HG03196 (cell line): ENCODE measurements at regions not wholly inside any gene's neighbourhood (a gene's known extent, or its start where the extent isn't known, plus 50 kb on each side); places are given as distances from the start of the nearest gene placed in this dataset.
"Not testable (repeated sequence)": the region's sequence is repeated elsewhere in the genome, so short reads cannot be mapped to it uniquely, and the experiment has no call there.

ENCODE experiments used
- ATAC-seq: cut with Tn5 transposase; IDR thresholded peaks from one replicate; pipeline ENCODE4 v1.9.1; 2021; ENCODE audit not compliant: unreplicated experiment

DNA sequence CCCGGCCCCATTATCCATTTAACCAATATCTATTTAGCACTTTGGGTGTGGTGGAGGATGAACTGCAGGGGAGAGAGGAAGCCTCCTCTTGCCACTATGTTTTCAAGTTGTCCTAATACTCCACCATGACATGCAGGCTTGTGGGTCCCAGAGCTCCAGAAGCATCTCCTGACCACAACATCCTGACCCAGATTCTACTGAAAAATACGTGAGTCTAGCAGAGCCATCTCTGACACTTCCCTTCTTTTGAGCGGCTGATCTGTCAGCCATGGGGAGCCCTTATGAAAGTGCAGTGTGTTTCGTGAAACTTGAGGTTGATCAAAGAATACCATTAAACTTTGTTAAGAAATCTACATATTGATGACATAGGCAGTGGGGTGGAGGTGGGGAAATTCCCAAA lies 126.6 kb downstream of the UNC93B1 start:
- not testable (repeated sequence) for ATAC-seq

DNA sequence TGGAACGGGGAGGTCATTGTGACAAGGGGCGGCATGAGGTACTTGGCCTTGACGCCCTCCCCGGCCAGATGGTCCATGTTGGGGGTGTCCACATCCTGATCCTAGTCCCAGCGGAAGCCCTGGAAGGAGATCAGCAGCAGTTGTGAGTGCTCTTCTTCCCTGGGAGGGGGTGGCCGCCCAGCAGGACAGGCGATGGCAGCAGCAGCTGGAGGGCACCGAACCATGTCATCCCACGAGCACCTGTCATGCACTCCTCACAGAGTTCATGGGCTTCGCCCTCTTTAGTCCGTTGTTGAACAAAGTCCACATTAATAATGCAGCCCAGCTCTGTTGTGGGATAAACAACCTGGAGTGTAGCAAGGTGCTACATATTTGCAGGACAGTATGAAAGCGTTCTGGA lies 130.7 kb downstream of the UNC93B1 start:
- not testable (repeated sequence) for ATAC-seq

DNA sequence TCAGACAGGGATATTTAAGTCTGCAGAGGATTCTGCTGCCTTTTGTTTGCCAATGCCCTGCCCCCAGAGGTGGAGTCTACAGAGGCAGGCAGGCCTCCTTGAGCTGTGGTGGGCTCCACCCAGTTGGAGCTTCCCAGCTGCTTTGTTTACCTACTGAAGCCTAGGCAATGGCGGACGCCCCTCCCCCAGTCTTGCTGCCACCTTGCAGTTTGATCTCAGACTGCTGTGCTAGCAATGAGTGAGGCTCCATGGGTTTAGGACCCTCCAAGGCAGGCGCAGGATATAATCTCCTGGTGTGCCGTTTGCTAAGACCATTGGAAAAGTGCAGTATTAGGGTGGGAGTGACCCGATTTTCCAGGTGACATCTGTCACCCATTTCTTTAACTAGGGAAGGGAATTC lies 132.7 kb downstream of the UNC93B1 start:
- ATAC-seq: not testable (repeated sequence)

DNA sequence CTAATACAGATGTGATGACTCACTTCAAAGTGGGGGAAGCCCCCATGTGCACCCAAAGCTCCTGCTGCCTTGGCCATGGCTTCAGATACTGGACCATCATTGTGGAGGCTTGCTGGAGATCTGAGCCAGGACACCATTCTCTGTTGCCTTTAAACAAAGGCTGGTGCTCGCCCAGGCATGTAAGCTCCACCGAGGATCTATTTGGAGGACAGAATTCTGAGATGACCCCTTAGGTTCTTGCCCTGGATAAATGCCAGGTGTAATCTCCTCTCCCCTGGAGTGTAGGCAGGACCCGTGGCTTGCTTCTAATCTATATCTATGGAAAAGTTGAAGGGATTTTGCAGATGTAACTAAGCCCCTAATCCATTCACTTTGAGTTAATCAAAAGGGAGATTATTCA lies 141.0 kb downstream of the UNC93B1 start:
- not testable (repeated sequence) for ATAC-seq

DNA sequence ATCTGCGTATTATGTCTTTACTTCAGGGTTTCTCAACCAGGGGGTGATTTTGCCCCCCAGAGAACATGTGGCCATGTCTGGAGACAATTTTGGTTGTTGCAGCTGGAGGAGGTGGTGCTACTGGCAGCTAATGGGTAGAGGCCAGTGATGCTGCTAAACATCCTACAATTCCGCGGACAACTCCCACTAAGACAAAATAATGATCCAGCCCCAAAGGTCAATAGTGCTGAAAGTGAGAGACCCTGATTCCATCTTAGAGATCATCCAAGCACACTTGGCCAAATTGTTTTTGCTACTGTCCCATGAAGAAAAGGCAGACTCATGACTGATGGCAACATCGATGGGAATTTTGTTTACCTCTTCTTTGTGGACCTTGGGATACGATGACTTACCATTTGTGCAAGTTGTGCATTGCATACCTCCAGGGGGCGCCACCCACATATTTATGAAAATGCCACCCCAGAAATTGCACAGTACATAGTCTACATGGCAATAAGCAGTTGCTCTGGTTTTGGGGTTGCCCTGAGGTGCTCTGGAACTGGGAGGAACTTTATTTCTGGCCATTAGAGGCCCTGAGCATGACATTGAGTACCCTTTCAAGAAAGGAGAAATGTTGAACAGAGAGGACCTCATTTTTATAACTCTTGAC lies 144.3 kb downstream of the UNC93B1 start:
- ATAC-seq: not testable (repeated sequence)

DNA sequence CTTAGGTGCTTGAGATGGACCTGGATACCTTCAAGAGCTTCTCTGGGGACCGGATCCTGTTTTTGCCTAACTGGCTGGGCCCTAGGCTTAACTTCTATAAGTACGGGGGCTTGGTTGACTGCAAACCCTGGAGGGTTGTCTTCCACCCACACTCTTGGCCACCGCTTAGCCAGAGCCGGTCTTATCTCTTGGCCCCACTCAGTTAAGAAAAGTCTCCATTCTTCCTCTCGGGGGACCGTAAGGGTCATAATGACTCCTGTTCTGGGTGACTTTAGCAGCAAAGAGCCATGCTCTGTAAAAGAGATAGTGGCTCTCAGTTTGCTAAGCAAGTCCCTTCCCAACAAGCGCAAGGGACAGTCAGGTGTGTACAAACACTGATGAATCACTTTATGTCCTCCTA lies 153.2 kb downstream of the UNC93B1 start:
- not testable (repeated sequence) for ATAC-seq

DNA sequence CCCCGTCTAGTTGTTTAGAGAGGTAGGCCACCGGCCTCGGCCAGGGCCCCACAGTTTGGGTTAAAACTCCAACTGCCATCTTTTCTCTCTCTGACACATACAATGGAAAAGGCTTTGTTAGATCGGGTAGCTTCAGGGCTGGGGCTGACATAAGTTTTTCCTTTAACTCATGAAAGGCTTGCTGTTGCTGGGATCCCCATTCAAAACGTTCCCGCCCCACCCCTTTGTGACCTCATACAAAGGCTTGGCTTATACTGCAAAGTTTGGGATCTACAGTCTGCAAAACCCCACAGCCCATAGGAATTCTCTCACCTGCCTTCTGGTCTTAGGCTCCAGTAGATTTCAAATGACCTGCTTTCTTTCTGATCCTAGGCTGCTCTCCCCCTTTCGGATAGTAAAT lies 154.1 kb downstream of the UNC93B1 start:
- not testable (repeated sequence) for ATAC-seq

DNA sequence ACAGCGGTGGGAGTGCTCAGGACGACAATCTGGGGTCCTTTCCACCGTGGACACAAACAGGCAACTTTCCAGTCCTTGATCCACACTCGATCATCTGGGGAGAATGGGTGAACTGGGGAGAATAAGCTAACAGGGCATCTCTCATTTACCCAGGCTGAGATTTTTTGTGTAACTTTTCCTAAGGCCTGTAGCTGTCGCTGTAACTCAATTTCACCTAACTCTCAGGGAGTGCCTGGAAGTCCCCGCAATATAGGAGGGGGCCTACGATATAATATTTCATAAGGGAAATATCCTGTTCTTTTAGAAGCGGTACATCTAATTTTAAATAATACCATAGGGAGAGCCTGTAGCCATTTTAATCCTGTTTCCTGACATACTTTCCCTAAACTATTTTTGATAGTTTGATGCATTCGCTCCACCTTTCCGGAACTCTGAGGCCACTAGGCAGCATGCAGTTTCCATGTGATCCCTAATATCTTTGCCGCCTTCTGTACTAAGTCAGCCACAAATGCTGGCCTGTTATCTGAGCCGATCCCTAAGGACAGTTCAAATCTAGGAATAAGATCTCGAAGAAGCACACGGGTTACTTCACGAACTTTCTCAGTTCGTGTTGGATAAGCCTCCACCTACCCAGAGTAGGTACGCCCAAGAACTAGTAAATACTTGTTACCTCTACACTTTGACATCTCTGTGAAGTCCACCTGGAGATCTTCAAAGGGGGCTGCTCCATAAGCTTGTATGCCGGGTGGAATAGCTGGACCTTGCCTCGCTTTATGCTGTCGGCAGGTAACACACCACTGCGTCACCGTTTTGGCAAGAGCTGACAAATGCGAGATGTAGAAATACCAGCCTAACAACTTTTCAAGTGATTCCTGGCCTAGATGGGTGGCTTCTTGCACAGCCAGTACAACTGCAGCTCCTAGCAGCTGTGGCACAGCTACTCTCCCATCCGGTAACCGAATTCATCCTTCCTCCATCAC lies 155.7 kb downstream of the UNC93B1 start:
- ATAC-seq: not testable (repeated sequence)

DNA sequence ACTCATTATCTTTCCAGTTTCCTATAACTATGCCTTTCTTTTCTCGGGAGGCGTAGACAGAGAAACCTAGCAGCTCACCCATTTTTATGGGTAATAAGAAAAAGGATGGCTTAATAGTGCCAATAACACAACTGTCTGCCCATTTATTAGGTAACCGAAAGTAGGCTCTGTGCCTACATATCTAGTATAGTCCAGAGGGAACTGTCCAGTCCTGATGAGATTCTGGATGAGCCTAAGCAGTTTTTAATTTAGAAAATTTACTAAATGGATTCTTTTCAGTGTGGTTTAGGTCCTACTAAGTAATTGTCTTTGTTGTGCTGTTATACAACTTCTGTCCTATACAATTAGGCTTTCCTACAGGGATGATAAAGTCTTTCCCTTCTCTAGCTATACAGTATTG lies 157.6 kb downstream of the UNC93B1 start:
- not testable (repeated sequence) for ATAC-seq

DNA sequence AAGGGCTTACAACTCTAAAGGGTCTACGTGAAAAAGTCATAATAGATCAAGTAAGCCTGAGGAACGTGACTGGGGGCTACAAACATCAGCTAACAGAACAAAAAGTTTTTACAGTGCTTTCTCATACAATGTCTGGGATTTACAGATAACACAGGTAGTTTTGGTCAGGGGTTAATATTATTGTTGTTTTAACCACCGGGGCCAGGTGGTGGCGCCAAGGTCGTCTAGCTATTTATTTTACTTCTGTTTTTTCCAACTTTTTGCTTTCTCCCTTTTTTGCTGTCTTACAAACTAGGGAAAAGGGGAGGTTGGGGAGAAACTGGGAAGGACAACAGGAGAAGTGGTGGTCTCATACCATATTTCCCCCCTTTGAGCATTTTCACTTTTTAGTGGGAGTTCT lies 158.6 kb downstream of the UNC93B1 start:
- not testable (repeated sequence) for ATAC-seq

DNA sequence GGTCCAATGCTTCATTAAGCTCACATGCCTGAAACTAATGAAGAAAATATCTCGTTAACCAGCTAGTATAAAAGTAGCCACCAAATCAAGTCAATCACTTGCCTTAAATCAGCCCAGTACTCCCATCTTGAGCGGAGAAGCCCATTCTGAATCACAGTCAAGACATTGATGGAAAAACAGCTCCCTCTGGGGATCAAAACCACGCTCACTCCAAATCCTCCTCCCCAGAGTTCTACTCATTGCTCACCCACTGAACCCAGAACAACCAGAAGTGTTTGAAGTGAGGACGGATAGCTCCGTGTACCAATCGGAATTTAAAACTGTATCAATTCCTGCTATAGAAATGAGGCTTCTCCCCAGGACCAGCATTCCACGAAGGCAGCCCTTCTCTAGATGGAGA lies 163.3 kb downstream of the UNC93B1 start:
- ATAC-seq: not testable (repeated sequence)

DNA sequence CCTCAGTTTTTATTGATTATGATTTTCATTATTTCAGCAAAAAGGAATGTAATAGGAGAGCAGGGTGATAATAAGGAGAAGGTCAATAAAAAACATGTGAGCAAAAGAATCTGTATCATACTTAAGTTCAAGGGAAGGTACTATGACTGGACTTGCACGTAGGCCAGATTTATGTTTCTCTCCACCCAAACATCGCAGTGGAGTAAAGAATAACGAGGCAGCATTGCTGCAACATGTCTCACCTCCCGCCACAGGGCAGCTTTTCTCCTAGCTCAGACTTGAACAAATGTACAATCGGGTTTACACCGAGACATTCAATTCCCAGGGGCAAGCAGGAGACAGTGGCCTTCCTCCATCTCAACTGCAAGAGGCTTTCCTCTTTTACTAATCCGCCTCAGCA lies 155.7 kb upstream of the ALDH3B2 start:
- not testable (repeated sequence) for ATAC-seq

DNA sequence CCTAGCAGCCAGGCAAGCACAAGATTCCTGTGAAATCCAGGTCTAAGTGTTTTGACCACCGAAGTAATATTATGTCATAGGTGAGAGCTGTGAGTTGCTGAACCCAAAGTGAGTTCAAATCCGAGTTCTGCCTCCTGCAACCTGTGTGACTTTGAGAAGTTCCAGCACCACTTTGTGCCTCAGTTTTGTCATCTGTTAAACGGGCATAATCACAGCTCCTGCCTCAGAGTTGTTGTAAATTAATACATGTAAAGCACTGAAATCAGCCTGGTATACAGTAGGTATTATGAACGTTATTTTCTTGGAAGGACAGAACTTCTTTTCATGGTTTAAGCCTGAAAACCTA lies 152.5 kb upstream of the ALDH3B2 start:
- not testable (repeated sequence) for ATAC-seq

DNA sequence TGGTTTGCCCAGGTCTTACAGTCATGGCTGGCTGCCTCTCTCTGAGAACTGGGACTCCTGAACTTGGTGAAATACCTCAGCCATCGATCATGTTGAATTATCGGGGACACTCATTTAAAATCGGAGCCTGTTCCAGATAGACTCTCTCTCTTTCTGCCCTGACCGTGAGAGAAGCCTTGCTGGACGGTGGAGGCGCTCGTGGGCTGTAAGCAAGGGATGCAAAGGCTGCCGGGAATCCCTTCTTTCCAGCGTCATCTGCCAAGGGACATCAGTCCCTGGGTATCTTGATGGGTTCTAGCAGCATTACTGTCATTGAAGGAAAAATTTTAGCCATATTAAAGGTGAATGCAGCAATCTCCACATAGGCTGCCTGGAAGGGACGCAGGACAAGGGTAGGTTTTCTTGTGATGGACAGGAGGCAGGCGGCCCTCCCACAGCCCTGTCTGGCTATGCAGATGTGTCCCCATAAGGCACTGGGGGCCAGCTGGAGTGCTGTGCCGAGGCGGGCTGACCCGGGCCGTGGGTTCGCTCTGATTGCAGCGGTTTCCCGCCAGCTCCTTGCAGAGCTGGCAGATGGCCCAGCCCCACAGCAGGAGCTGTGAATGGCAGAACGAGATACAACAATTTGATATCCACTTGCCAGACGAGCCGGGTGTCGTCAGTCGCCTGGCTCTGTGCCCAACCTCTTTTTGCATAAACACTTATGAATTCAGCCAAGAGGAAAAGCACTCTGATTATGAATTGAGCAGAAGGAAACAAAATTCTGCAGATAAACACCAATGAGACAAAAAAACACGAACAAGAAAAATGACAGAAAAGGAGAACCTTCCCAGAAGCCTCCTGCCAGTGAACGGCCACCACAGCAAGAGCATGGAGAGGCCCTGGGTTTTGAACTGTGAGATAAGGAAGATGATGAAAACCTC lies 151.9 kb upstream of the ALDH3B2 start:
- ATAC-seq: not testable (repeated sequence)

DNA sequence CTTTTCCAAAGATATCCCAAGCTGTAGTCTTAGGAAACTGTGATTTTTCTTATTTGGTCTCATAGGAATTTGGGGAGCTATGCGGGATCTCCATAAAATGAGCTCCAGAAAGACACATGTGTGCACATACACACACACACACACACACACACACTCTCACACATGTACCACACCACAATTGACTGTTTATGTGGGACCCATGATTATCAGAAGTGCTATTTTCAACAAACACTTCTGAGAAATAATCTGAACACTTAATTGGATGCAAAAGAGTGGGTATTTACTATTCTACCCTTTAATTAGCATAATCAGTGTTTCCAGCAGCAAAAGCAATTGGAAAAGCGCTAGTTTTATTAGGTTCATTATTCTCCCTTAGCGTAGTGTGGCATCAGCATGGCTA lies 150.4 kb upstream of the ALDH3B2 start:
- ATAC-seq: not testable (repeated sequence)

DNA sequence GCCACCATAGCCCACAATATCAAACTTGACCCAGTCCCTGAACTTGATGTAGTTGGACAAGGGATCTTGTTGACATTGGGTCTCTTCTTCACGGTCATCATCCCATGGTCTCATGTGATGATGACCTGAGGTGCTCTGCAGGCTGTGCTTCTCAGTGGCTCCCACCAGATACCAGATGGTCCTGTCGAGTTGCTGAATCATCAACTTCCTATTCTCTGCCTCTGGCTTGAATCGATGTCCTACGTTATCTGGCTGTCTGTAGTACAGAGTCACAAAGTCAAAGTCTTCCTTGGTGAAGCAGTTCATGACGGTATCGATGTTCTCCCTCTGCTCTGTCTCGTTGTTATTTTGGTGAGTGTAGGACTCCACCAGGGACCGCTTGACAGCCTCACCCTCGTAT lies 145.7 kb upstream of the ALDH3B2 start:
- ATAC-seq: no peak

DNA sequence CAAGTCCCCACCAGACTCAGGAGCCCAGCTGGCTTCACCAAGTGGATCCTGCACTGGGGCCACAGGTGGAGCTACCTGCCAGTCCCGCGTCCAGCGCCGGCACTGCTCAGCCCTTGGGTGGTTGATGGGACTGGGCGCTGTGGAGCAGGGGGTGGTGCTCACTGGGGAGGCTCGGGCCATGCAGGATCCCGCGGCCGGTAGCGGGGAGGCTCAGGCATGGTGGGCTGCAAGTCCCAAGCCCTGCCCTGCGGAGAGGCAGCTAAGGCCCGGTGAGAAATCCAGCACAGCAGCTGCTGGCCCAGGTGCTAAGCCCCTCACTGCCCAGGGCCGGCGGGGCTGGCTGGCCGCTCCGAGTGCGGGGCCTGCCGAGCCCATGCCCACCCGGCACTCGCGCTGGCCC lies 143.1 kb upstream of the ALDH3B2 start:
- not testable (repeated sequence) for ATAC-seq

DNA sequence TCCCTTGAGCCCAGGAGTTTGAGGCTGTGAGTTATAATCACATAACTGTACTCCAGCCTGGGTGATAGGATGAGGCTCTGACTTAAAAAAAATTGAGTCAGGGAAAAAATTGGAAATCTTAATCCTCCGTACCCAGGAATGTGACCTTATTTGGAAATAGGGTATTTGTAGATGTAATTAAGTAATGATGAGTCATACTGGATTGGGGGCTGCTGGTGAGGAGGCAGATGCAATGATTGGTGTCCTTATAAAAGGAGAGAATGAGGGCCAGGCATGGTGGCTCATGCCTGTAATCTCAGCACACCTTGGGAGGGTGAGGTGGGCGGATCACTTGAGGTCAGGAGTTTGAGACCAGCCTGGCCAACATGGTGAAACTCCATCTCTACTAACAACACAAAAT lies 134.9 kb upstream of the ALDH3B2 start:
- not testable (repeated sequence) for ATAC-seq

DNA sequence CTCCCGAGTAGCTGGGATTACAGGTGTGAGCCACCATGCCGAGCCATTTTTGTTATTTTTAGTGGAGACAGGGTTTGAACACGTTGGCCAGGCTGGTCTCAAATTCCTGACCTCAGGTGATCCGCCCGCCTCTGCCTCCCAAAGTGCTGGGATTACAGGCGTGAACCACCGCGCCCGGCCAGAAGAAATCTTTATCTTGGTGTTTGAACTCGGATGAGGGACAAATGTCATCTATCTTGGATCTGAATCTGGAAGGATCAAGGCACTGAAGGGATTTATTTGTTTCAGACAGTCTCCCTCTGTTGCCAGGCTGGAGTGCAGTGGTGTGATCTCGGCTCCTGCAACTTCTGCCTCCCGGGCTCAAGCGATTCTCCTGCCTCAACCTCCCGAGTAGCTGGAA lies 133.5 kb upstream of the ALDH3B2 start:
- ATAC-seq: not testable (repeated sequence)

DNA sequence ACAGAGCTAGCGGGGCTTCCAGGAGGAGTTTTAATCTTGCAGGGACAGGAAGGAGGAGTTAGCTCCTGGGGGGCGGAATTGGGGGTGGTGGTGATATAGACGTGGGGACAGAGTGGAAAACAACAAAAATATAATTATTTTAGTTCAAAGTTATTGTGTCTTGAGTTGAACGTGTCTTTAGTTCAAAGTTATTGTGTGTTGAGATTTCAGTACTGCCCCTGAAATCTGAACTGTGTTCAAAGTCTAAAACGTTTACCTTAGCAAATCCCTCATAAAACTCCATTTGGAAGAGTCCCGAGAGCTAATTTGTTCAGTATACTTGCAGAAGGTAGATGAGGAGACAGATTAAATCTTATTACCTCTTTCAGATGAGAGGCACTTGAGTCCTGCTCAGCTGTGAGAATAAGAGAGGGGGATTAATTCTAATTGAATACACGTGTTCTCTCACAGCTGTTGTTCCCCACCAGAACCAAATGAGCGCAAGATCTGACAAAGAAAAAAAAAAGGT lies 132.4 kb upstream of the ALDH3B2 start:
- ATAC-seq: not testable (repeated sequence)

DNA sequence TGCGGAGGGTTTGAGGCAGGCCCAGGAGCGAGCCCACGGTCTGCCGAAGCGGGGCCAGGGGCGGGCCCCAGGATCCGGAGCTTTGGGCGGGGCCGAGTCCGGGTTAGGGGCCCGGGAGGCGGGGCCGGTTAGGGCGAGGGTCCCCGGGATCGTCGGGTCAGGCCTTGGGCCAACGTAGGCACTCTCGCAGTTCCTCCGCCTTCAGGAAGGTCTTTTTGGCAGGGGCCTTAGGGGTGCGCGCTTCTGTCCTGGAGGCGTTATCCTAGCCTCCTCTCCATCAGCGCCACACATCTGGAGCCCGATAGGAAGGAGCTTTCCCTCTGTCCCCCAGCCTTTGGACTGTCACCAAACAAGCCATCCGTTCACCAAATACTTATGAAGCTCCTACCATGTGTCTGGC lies 131.8 kb upstream of the ALDH3B2 start:
- not testable (repeated sequence) for ATAC-seq
